ENCODE measurements at regions not wholly inside any gene's neighbourhood (a gene's known extent, or its start where the extent isn't known, plus 50 kb on each side); places are given as distances from the start of the nearest gene placed in this dataset.

- no peaks in the 10 kb centered on the region for H3K27me3 ChIP-seq (ENCODE audit: control insufficient read depth in 2 of 2, insufficient read depth in 2 of 2, low read length in 2 of 2)
- no peak overlapping the region for H3K4me3 Mint-ChIP-seq
- ChIA-PET CTCF (no interaction called here), POLR2A (no interaction called here)
- DNase-seq, result no peak
- no peaks in the 10 kb centered on the region for H3K9me3 ChIP-seq (ENCODE audit: control insufficient read depth in 2 of 3, low read length in 3 of 3)
- no peak overlapping the region for H3K27ac ChIP-seq (ENCODE audit: low read depth, low read length)
- no peak for ATAC-seq
- no peak overlapping the region for H3K27ac Mint-ChIP-seq
- H3K27me3 Mint-ChIP-seq, result no peaks in the 10 kb centered on the region
- no peak overlapping the region for H3K4me3 ChIP-seq (ENCODE audit: low read length)
- no peaks in the 10 kb centered on the region for H3K36me3 ChIP-seq (ENCODE audit: control insufficient read depth in 2 of 3, insufficient read depth in 3 of 3, low read length in 3 of 3)
- no peaks in the 10 kb centered on the region for H3K4me1 ChIP-seq (ENCODE audit: control insufficient read depth in 2 of 2, insufficient read depth in 2 of 2, low read length in 2 of 2)
- no peaks in the 10 kb centered on the region for H3K36me3 Mint-ChIP-seq
- intact Hi-C loops (cut with micrococcal nuclease), result no loop called here
- peaks cover 0 to 6% (median 2%) of the 10 kb centered on the region in 11 donors for H3K9me3 Mint-ChIP-seq
- H3K4me1 Mint-ChIP-seq, result no peaks in the 10 kb centered on the region
Observed at GRCh38 chrX:146127617-146128016, 310.0 kb downstream of the SLITRK2 start.

GRCh38 chrX:146141221-146141620 lies 323.6 kb downstream of the SLITRK2 start:
- ATAC-seq (no peak), DNase-seq (no peak)
- H3K4me3 Mint-ChIP-seq, result no peak overlapping the region
- no peaks in the 10 kb centered on the region for H3K36me3 Mint-ChIP-seq
- no peak overlapping the region for H3K27ac Mint-ChIP-seq
- H3K9me3 Mint-ChIP-seq, result peaks cover 0 to 3% (median 0%) of the 10 kb centered on the region in 11 donors
- intact Hi-C loops (cut with micrococcal nuclease), result no loop called here
- no peak overlapping the region for H3K4me3 ChIP-seq (ENCODE audit: low read length)
- no peaks in the 10 kb centered on the region for H3K27me3 ChIP-seq (ENCODE audit: control insufficient read depth in 2 of 2, insufficient read depth in 2 of 2, low read length in 2 of 2)
- CTCF ChIA-PET, result no interaction called here
- H3K36me3 ChIP-seq (ENCODE audit: control insufficient read depth in 2 of 3, insufficient read depth in 3 of 3, low read length in 3 of 3), result no peaks in the 10 kb centered on the region
- H3K27ac ChIP-seq (ENCODE audit: low read depth, low read length), result no peak overlapping the region
- no peaks in the 10 kb centered on the region for H3K4me1 Mint-ChIP-seq
- H3K9me3 ChIP-seq (ENCODE audit: control insufficient read depth in 2 of 3, low read length in 3 of 3), result no peaks in the 10 kb centered on the region
- POLR2A ChIA-PET, result no interaction called here
- H3K4me1 ChIP-seq (ENCODE audit: control insufficient read depth in 2 of 2, insufficient read depth in 2 of 2, low read length in 2 of 2), result no peaks in the 10 kb centered on the region
- H3K27me3 Mint-ChIP-seq, result no peaks in the 10 kb centered on the region

- POLR2A ChIA-PET, result no interaction called here
- Mint-ChIP-seq H3K4me1 (no peaks in the 10 kb centered on the region), H3K36me3 (no peaks in the 10 kb centered on the region)
Observed at GRCh38 chrX:146144039-146144438, 326.4 kb downstream of the SLITRK2 start.

GRCh38 chrX:146154191-146154590 lies 336.6 kb downstream of the SLITRK2 start:
- POLR2A ChIA-PET, result no interaction called here

More at GRCh38 chrX:146144039-146144438, 326.4 kb downstream of the SLITRK2 start:
- no peak overlapping the region for H3K27ac ChIP-seq (ENCODE audit: low read depth, low read length)
- Mint-ChIP-seq H3K27me3 (no peaks in the 10 kb centered on the region), H3K9me3 (peaks cover 0 to 3% (median 0%) of the 10 kb centered on the region in 11 donors), H3K27ac (no peak overlapping the region), H3K4me3 (no peak overlapping the region)
- H3K4me1 ChIP-seq (ENCODE audit: control insufficient read depth in 2 of 2, insufficient read depth in 2 of 2, low read length in 2 of 2), result no peaks in the 10 kb centered on the region
- H3K4me3 ChIP-seq (ENCODE audit: low read length), result no peak overlapping the region
- no peaks in the 10 kb centered on the region for H3K36me3 ChIP-seq (ENCODE audit: control insufficient read depth in 2 of 3, insufficient read depth in 3 of 3, low read length in 3 of 3)
- DNase-seq (no peak), ATAC-seq (no peak)
- CTCF ChIA-PET, result no interaction called here
- no peaks in the 10 kb centered on the region for H3K27me3 ChIP-seq (ENCODE audit: control insufficient read depth in 2 of 2, insufficient read depth in 2 of 2, low read length in 2 of 2)
- H3K9me3 ChIP-seq (ENCODE audit: control insufficient read depth in 2 of 3, low read length in 3 of 3), result no peaks in the 10 kb centered on the region
- intact Hi-C loops (cut with micrococcal nuclease), result no loop called here

GRCh38 chrX:146160443-146161203 lies 343.0 kb downstream of the SLITRK2 start:
- POLR2A ChIA-PET, result no interaction called here

More at GRCh38 chrX:146154191-146154590, 336.6 kb downstream of the SLITRK2 start:
- no peaks in the 10 kb centered on the region for H3K9me3 ChIP-seq (ENCODE audit: control insufficient read depth in 2 of 3, low read length in 3 of 3)
- no peaks in the 10 kb centered on the region for H3K36me3 ChIP-seq (ENCODE audit: control insufficient read depth in 2 of 3, insufficient read depth in 3 of 3, low read length in 3 of 3)
- no peaks in the 10 kb centered on the region for H3K4me1 ChIP-seq (ENCODE audit: control insufficient read depth in 2 of 2, insufficient read depth in 2 of 2, low read length in 2 of 2)
- H3K27me3 Mint-ChIP-seq, result no peaks in the 10 kb centered on the region
- no peak overlapping the region for H3K27ac Mint-ChIP-seq
- ATAC-seq (no peak), DNase-seq (no peak)
- H3K27ac ChIP-seq (ENCODE audit: low read depth, low read length), result no peak overlapping the region
- H3K4me1 Mint-ChIP-seq, result no peaks in the 10 kb centered on the region
- CTCF ChIA-PET, result no interaction called here
- intact Hi-C loops (cut with micrococcal nuclease), result no loop called here
- H3K4me3 ChIP-seq (ENCODE audit: low read length), result no peak overlapping the region
- no peaks in the 10 kb centered on the region for H3K27me3 ChIP-seq (ENCODE audit: control insufficient read depth in 2 of 2, insufficient read depth in 2 of 2, low read length in 2 of 2)
- H3K4me3 Mint-ChIP-seq, result no peak overlapping the region
- H3K9me3 Mint-ChIP-seq, result peaks cover 0 to 11% (median 0%) of the 10 kb centered on the region in 11 donors
- no peaks in the 10 kb centered on the region for H3K36me3 Mint-ChIP-seq

GRCh38 chrX:146173742-146174141 lies 356.1 kb downstream of the SLITRK2 start:
- no peaks in the 10 kb centered on the region for H3K36me3 Mint-ChIP-seq
- ATAC-seq, result no peak

More at GRCh38 chrX:146160443-146161203, 343.0 kb downstream of the SLITRK2 start:
- DNase-seq (no peak), ATAC-seq (no peak)
- no peak overlapping the region for H3K4me3 ChIP-seq (ENCODE audit: low read length)
- no peaks in the 10 kb centered on the region for H3K36me3 ChIP-seq (ENCODE audit: control insufficient read depth in 2 of 3, insufficient read depth in 3 of 3, low read length in 3 of 3)
- CTCF ChIA-PET, result interaction anchor here (0.6 kb wide), 1 partner anchor 66 kb away, joined by 3 read pairs; no protein-coding TSS in a partner anchor
- Mint-ChIP-seq H3K27ac (no peak overlapping the region), H3K27me3 (no peaks in the 10 kb centered on the region), H3K4me3 (no peak overlapping the region), H3K4me1 (no peaks in the 10 kb centered on the region), H3K9me3 (peaks cover 0 to 6% (median 0%) of the 10 kb centered on the region in 11 donors), H3K36me3 (no peaks in the 10 kb centered on the region)
- intact Hi-C loops (cut with micrococcal nuclease), result no loop called here
- H3K9me3 ChIP-seq (ENCODE audit: control insufficient read depth in 2 of 3, low read length in 3 of 3), result no peaks in the 10 kb centered on the region
- no peak overlapping the region for H3K27ac ChIP-seq (ENCODE audit: low read depth, low read length)
- no peaks in the 10 kb centered on the region for H3K27me3 ChIP-seq (ENCODE audit: control insufficient read depth in 2 of 2, insufficient read depth in 2 of 2, low read length in 2 of 2)
- no peaks in the 10 kb centered on the region for H3K4me1 ChIP-seq (ENCODE audit: control insufficient read depth in 2 of 2, insufficient read depth in 2 of 2, low read length in 2 of 2)

GRCh38 chrX:146181858-146182257 lies 364.2 kb downstream of the SLITRK2 start:
- no peak overlapping the region for H3K27ac ChIP-seq (ENCODE audit: low read depth, low read length)
- Mint-ChIP-seq H3K36me3 (no peaks in the 10 kb centered on the region), H3K4me1 (peaks cover 0 to 1% (median 0%) of the 10 kb centered on the region in 7 donors), H3K27ac (no peak overlapping the region), H3K27me3 (no peaks in the 10 kb centered on the region), H3K4me3 (no peak overlapping the region), H3K9me3 (peaks cover 0 to 5% (median 2%) of the 10 kb centered on the region in 11 donors)
- POLR2A ChIA-PET, result no interaction called here
- H3K36me3 ChIP-seq (ENCODE audit: control insufficient read depth in 2 of 3, insufficient read depth in 3 of 3, low read length in 3 of 3), result no peaks in the 10 kb centered on the region
- H3K9me3 ChIP-seq (ENCODE audit: control insufficient read depth in 2 of 3, low read length in 3 of 3), result no peaks in the 10 kb centered on the region
- intact Hi-C loops (cut with micrococcal nuclease), result no loop called here
- H3K4me1 ChIP-seq (ENCODE audit: control insufficient read depth in 2 of 2, insufficient read depth in 2 of 2, low read length in 2 of 2), result no peaks in the 10 kb centered on the region
- H3K27me3 ChIP-seq (ENCODE audit: control insufficient read depth in 2 of 2, insufficient read depth in 2 of 2, low read length in 2 of 2), result no peaks in the 10 kb centered on the region
- CTCF ChIA-PET, result no interaction called here
- no peak overlapping the region for H3K4me3 ChIP-seq (ENCODE audit: low read length)
- ATAC-seq, result no peak
- no peak for DNase-seq

More at GRCh38 chrX:146173742-146174141, 356.1 kb downstream of the SLITRK2 start:
- H3K9me3 ChIP-seq (ENCODE audit: control insufficient read depth in 2 of 3, low read length in 3 of 3), result no peaks in the 10 kb centered on the region
- POLR2A ChIA-PET, result no interaction called here
- H3K27me3 Mint-ChIP-seq, result no peaks in the 10 kb centered on the region
- intact Hi-C loops (cut with micrococcal nuclease), result no loop called here
- no peaks in the 10 kb centered on the region for H3K4me1 Mint-ChIP-seq
- DNase-seq, result no peak
- CTCF ChIA-PET, result no interaction called here
- no peaks in the 10 kb centered on the region for H3K4me1 ChIP-seq (ENCODE audit: control insufficient read depth in 2 of 2, insufficient read depth in 2 of 2, low read length in 2 of 2)
- no peaks in the 10 kb centered on the region for H3K36me3 ChIP-seq (ENCODE audit: control insufficient read depth in 2 of 3, insufficient read depth in 3 of 3, low read length in 3 of 3)
- H3K27ac ChIP-seq (ENCODE audit: low read depth, low read length), result no peak overlapping the region
- no peaks in the 10 kb centered on the region for H3K27me3 ChIP-seq (ENCODE audit: control insufficient read depth in 2 of 2, insufficient read depth in 2 of 2, low read length in 2 of 2)
- no peak overlapping the region for H3K27ac Mint-ChIP-seq
- no peak overlapping the region for H3K4me3 ChIP-seq (ENCODE audit: low read length)
- peaks cover 0 to 7% (median 2%) of the 10 kb centered on the region in 11 donors for H3K9me3 Mint-ChIP-seq
- H3K4me3 Mint-ChIP-seq, result no peak overlapping the region
